Neutrophil (primary cell): ENCODE measurements at regions not wholly inside any gene's neighbourhood (a gene's known extent, or its start where the extent isn't known, plus 50 kb on each side); places are given as distances from the start of the nearest gene placed in this dataset.
A peak's percentile ranks its signal among the peaks of the same experiment; 100 is the strongest.

Source experiments
- H3K27ac ChIP-seq: fragments of 200-600 bp; sonication (generic); 2 replicates; pipeline ENCODE4 v1.5.1; 2016; ENCODE audit warnings: mild to moderate bottlenecking, moderate library complexity
- H3K27me3 ChIP-seq: fragments of 200-600 bp; sonication (generic); 2 replicates; pipeline ENCODE4 v1.6.0; 2016; ENCODE audit warnings: mild to moderate bottlenecking
- H3K36me3 ChIP-seq: fragments of 200-600 bp; sonication (generic); 2 replicates; pipeline ENCODE4 v1.5.1; 2017
- H3K4me1 ChIP-seq, 2 experiments: fragments of 200-600 bp in 1 of 2; sonication (generic) in 1 of 2; 1 replicate in 1 of 2; 2 replicates in 1 of 2; pipeline versions ENCODE4 v1.5.1 to v1.6.1; 2013 to 2016; ENCODE audit warnings: low read depth in 1 of 2, low read length in 1 of 2, mild to moderate bottlenecking in 1 of 2, moderate library complexity in 1 of 2; ENCODE audit not compliant: control insufficient read depth in 1 of 2, insufficient read depth in 1 of 2
- H3K4me3 ChIP-seq, 2 experiments: fragments of 200-600 bp in 1 of 2; sonication (generic) in 1 of 2; 1 replicate in 1 of 2; 2 replicates in 1 of 2; pipeline ENCODE4 v1.5.1; 2013 to 2016; ENCODE audit warnings: low read depth in 1 of 2, low read length in 1 of 2, mild to moderate bottlenecking in 1 of 2, moderate library complexity in 1 of 2
- H3K9me3 ChIP-seq: fragments of 200-600 bp; sonication (generic); 2 replicates; pipeline ENCODE4 v1.5.1; 2016
- TF ChIP-seq, protein P1 (sequence below): fragments of 200-600 bp; sonication (generic); IDR thresholded peaks from 2 replicates; pipeline ENCODE4 v1.5.1; 2016; ENCODE audit warnings: antibody characterized with exemption

DNA sequence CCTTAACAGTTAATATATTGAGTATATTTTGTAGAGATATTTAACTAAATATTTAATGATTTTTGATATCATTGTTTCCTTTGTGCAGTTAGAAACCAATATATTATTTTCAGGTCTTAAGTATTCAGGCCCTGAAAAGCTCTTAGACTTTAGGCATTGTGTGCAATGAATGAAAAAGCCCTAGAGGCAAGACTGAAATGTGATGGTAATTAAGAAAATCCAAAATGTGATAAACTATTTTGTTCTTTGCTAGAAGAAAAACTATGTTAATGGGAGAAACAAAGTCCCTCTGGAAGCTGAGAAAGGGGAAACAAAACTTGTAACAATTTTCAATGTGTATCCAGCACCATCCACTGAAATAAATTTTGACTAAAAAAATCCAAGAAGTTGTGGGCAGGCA is 54.6 kb upstream of the SSR3 start:
- no peaks in the 10 kb centered on the region for H3K27me3 ChIP-seq
- TF ChIP-seq, protein P1, sequence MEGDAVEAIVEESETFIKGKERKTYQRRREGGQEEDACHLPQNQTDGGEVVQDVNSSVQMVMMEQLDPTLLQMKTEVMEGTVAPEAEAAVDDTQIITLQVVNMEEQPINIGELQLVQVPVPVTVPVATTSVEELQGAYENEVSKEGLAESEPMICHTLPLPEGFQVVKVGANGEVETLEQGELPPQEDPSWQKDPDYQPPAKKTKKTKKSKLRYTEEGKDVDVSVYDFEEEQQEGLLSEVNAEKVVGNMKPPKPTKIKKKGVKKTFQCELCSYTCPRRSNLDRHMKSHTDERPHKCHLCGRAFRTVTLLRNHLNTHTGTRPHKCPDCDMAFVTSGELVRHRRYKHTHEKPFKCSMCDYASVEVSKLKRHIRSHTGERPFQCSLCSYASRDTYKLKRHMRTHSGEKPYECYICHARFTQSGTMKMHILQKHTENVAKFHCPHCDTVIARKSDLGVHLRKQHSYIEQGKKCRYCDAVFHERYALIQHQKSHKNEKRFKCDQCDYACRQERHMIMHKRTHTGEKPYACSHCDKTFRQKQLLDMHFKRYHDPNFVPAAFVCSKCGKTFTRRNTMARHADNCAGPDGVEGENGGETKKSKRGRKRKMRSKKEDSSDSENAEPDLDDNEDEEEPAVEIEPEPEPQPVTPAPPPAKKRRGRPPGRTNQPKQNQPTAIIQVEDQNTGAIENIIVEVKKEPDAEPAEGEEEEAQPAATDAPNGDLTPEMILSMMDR = no peak
- peaks cover 13 to 28% of the 10 kb centered on the region in 2 experiments for H3K4me1 ChIP-seq
- H3K36me3 ChIP-seq = no peaks in the 10 kb centered on the region
- no peak overlapping the region for H3K4me3 ChIP-seq
- no peak overlapping the region for H3K27ac ChIP-seq
- H3K9me3 ChIP-seq = no peaks in the 10 kb centered on the region

DNA sequence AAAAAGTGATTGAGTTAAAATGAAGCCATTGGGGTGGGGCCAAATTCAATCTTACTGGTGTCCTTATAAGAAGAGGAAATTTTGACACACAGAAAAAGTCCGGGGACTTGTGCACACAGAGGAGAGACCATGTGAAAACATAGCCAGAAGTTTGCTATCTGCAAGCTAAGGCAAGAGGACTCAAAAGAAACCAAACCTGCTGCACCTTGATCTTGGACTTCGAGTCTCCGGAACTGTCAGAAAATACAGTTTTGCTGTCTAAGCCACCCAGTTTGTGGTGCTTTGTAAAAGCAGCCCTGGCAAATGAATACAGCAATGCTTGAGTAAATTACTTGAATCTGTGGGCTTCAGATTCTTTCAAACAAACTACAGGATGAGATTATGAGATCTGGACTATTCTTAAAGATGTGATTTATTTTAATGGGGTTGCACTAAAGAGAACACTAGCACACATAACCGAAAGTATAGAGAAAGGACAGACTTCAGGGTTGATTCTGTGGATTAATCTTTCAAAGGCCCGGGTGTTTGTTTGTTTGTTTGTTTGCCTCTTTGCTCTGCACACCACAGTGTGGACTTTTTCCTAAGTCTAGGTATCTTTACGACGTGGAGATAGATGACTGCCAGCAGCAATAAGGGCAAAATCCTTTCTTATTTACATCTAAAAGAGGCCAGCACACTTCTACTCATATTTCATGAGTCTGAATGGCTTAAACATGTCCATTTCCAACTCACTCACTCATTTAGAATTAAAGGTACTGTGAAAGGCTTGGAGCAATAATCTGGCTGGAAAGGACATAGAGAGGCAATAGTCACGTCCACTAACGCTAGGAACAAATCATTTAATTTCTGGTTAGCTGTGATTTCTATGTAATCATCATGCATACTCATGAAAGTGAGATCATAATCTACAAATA is 53.9 kb upstream of the SSR3 start:
- Histone ChIP-seq H3K9me3 (no peaks in the 10 kb centered on the region), H3K4me3 (no peak overlapping the region), H3K4me1 (peaks cover 13 to 28% of the 10 kb centered on the region in 2 experiments), H3K27me3 (no peaks in the 10 kb centered on the region), H3K27ac (no peak overlapping the region), H3K36me3 (no peaks in the 10 kb centered on the region)
- TF ChIP-seq, protein P1 = no peak

DNA sequence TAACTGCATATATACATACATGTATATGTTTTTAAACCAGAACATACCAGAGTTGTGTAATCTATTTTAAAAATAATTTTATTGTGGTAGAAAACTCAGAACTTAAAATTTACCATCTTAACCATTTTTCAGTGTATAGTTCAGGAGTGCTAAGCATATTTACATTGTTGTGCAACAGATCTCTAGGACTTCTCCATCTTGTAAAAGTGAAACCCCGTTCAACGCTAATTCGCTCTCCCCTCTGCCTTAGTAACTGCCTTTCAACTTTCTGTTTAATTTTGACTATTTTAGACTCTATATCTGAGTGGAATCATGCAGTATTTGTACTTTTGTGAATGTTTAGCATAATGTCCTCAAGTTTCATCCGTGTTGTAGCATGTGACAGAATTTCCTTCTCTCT is 51.8 kb upstream of the SSR3 start:
- peak overlapping the region; percentile 35 for H3K27ac ChIP-seq
- no peaks in the 10 kb centered on the region for H3K27me3 ChIP-seq
- H3K4me1 ChIP-seq = peaks cover 13 to 24% of the 10 kb centered on the region in 2 experiments
- H3K36me3 ChIP-seq = no peaks in the 10 kb centered on the region
- TF ChIP-seq, protein P1 = no peak
- H3K4me3 ChIP-seq = peak overlapping the region; percentile 35 to 63
- H3K9me3 ChIP-seq = no peaks in the 10 kb centered on the region

DNA sequence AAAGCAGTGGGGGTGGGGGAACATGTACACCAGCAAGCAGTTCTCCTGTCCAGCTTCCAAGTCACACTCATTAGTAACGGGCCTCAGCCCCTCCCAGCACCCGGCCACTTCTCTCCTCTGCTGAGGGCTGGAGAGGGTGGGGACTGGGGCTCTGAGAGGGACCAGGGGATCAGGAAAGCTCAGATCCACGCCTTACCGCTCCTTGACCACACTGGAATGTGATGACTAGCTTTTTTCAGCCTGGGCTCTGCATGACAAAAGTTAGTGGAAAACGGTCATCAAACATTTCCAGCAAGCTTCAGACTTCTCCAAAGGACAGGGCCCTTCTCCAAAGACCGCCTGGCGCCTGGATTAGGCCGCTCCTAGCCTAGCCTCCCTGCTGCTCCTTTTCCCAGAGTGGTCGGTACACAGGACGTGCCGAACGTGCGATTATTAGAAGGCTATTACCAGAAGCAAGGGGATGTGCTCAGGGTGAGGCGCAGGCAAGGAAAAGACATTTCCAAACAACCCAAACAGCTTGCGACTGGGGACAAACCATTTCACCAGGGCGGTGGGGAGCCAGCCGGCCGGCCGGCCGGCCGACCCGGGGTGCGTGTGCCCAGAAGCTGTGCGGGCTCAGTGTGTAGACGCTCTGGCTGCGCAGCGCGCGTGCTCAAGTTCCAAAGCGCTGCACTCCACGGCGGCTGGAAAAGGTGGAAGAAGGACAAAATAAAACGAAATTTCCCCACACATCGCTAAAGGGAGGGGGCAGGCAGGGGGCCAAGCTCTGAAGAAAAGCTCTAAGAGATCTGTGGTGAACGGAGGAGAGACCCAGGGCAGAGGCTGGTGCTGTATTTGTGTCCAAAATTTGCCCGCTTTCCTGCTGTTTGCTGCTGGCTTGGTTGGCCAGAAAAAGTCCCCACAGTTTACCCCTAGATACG is 51.0 kb upstream of the SSR3 start:
- peaks cover 13 to 24% of the 10 kb centered on the region in 2 experiments for H3K4me1 ChIP-seq
- H3K27ac ChIP-seq = peak overlapping the region; percentile 35
- no peaks in the 10 kb centered on the region for H3K27me3 ChIP-seq

DNA sequence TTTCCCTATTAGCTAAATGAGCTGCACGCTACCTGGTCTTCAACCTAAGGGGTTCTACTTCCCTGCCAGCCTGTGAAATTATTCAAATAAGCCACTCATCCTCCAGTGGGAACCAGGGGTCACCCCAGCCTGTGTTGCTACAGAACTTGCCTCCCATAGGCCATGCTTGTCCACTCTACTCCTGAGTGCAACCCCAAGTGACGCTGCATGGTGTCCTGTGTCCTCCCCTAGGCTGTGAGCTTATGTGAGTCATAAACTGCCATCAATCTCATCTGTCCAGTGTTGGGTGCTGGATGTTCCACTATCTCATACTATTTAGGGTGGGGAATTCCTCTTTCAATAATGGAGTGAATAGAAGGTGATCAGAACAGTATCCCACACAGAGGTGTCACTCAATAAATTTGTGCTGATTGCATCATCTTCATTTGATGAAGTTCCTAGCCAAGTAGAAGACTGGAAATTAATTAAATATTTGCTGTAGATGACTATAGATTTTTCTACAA is 49.8 kb upstream of the SSR3 start:
- Histone ChIP-seq H3K27ac (no peak overlapping the region), H3K9me3 (no peaks in the 10 kb centered on the region), H3K4me1 (peaks cover 13 to 18% of the 10 kb centered on the region in 2 experiments), H3K27me3 (no peaks in the 10 kb centered on the region), H3K36me3 (no peaks in the 10 kb centered on the region), H3K4me3 (no peak overlapping the region)
- TF ChIP-seq, protein P1 = no peak

More for the DNA sequence above, 51.0 kb upstream of the SSR3 start:
- no peaks in the 10 kb centered on the region for H3K9me3 ChIP-seq
- H3K4me3 ChIP-seq = peak overlapping the region; percentile 45 to 63
- TF ChIP-seq, protein P1 = no peak
- H3K36me3 ChIP-seq = no peaks in the 10 kb centered on the region
